SK-N-MC (cell line): ENCODE measurements at regions not wholly inside any gene's neighbourhood (a gene's known extent, or its start where the extent isn't known, plus 50 kb on each side); places are given as distances from the start of the nearest gene placed in this dataset.

ENCODE experiments used
- EZH2 ChIP-seq: fragments of 200-600 bp; sonication (generic); IDR thresholded peaks from one replicate; pipeline ENCODE4 v1.6.1; 2017; ENCODE audit warnings: antibody characterized with exemption
- POLR2AphosphoS5 ChIP-seq: IDR thresholded peaks from 2 replicates; pipeline ENCODE4 v1.6.1; 2012; ENCODE audit warnings: mild to moderate bottlenecking, low read depth, low read length, borderline replicate concordance

DNA sequence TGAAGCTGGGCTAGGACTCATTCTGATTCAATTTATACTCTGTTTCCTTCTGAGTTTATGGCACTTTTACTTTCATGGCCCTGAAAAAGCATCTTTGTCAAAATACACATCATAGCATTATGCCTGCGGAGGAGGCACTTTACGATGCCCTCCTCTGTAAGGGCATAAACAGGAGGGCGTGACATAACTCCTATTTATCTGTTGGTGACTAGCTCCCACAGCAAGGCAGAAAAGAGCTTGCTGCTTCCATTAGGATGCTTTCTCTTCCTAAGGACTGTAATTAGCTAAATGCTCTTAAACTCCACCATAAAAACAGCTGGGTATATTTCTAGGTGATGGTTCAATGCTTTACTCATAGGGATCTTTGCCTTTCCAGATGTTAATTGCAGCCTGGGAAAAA lies 315.2 kb upstream of the GHITM start:
- TF ChIP-seq EZH2 (no peak), POLR2AphosphoS5 (no peak)
